CD4-positive, alpha-beta T cell (primary cell): ENCODE measurements at regions not wholly inside any gene's neighbourhood (a gene's known extent, or its start where the extent isn't known, plus 50 kb on each side); places are given as distances from the start of the nearest gene placed in this dataset.

Experiments used
- ATAC-seq: fragments of 200-7000 bp; cut with Tn5 transposase; one replicate; pipeline ENCODE4 v1.10.0; 2022; ENCODE audit warnings: mild to moderate bottlenecking; ENCODE audit not compliant: poor library complexity
- CTCF ChIA-PET: fragments of 350-600 bp; sonication (Branson Sonifier 250); formaldehyde crosslinking; loops from one replicate; lab custom pipeline; 2021; ENCODE audit warnings: antibody characterized with exemption, inconsistent platforms; lab: Charles Lee
- POLR2A ChIA-PET: fragments of 350-600 bp; sonication (Branson Sonifier 250); formaldehyde crosslinking; loops from one replicate; lab custom pipeline; 2021; ENCODE audit warnings: antibody characterized with exemption, inconsistent platforms; lab: Charles Lee
- DNase-seq, 14 experiments: peaks; one replicate each; pipeline ENCODE4 v3.0.0-alpha.2; 2013 to 2020; ENCODE audit warnings: mixed read lengths in 2 of 14
- H3K27ac ChIP-seq, 2 donors: one replicate each; pipeline versions ENCODE4 v1.5.1 to v1.7.0; 2013; ENCODE audit warnings: low read length in 2 of 2, low read depth in 1 of 2, mild to moderate bottlenecking in 1 of 2
- H3K27me3 ChIP-seq, 2 experiments: 1 replicate in 1 of 2; 2 replicates in 1 of 2; pipeline versions ENCODE4 v1.6.1 to v1.7.0; 2013; ENCODE audit warnings: low read length in 2 of 2, control low read depth in 1 of 2, mild to moderate bottlenecking in 1 of 2, moderate library complexity in 1 of 2; ENCODE audit not compliant: insufficient read depth in 2 of 2, control insufficient read depth in 1 of 2
- H3K36me3 ChIP-seq: one replicate; pipeline ENCODE4 v1.6.1; 2013; ENCODE audit warnings: low read length, control low read depth; ENCODE audit not compliant: insufficient read depth
- H3K4me1 ChIP-seq: one replicate; pipeline ENCODE4 v1.6.1; 2013; ENCODE audit warnings: low read length, control low read depth; ENCODE audit not compliant: insufficient read depth
- H3K4me3 ChIP-seq: one replicate; pipeline ENCODE4 v1.5.1; 2013; ENCODE audit warnings: mild to moderate bottlenecking, low read length, moderate library complexity
- H3K9me3 ChIP-seq, 2 experiments: 1 replicate in 1 of 2; 2 replicates in 1 of 2; pipeline versions ENCODE4 v1.6.1 to v1.7.0; 2013; ENCODE audit warnings: low read length in 2 of 2, mild to moderate bottlenecking in 2 of 2, control low read depth in 1 of 2, moderate library complexity in 1 of 2; ENCODE audit not compliant: control insufficient read depth in 1 of 2, insufficient read depth in 1 of 2
- H3K27ac Mint-ChIP-seq: one replicate; pipeline ENCODE4 v1.8.0; 2020; ENCODE audit warnings: mixed read lengths
- H3K27me3 Mint-ChIP-seq: one replicate; pipeline ENCODE4 v1.8.0; 2021; ENCODE audit warnings: mixed read lengths
- H3K36me3 Mint-ChIP-seq: one replicate; pipeline ENCODE4 v1.8.0; 2021; ENCODE audit warnings: low read depth, mixed read lengths
- H3K4me1 Mint-ChIP-seq: one replicate; pipeline ENCODE4 v1.8.0; 2021; ENCODE audit warnings: low read depth, mixed read lengths
- H3K4me3 Mint-ChIP-seq: one replicate; pipeline ENCODE4 v1.8.0; 2020; ENCODE audit warnings: mild to moderate bottlenecking, mixed read lengths
- H3K9me3 Mint-ChIP-seq: one replicate; pipeline ENCODE4 v1.8.0; 2020; ENCODE audit warnings: mixed read lengths
- CTCF ChIP-seq: fragments of 200-600 bp; IDR thresholded peaks from one replicate; pipeline ENCODE4 v1.8.0; 2022; ENCODE audit warnings: antibody characterized with exemption, mild to moderate bottlenecking
- intact Hi-C, 2 experiments: fragments of 100-400 bp; cut with DNase I in 1 of 2; cut with micrococcal nuclease in 1 of 2; formaldehyde crosslinking; loops; one replicate each; pipeline versions ENCODE4 v1.15.1 to v1.9.0; 2023 to 2025; cut with DNase I, micrococcal nuclease

GRCh38 chr5:89996890-89997289 lies 412.7 kb downstream of the CETN3 start:
- no peak overlapping the region for H3K4me3 Mint-ChIP-seq
- intact Hi-C loops = no loop called here
- ATAC-seq = no peak

GRCh38 chr5:89996335-89996734 lies 413.2 kb downstream of the CETN3 start:
- Histone ChIP-seq H3K4me1 (no peaks in the 10 kb centered on the region), H3K27ac (no peak overlapping the region), H3K9me3 (no peaks in the 10 kb centered on the region), H3K36me3 (no peaks in the 10 kb centered on the region), H3K4me3 (no peak overlapping the region), H3K27me3 (no peaks in the 10 kb centered on the region)
- POLR2A ChIA-PET = no interaction called here
- DNase-seq (no peak), ATAC-seq (no peak)
- CTCF ChIA-PET = no interaction called here
- Mint-ChIP-seq H3K4me1 (no peaks in the 10 kb centered on the region), H3K36me3 (no peaks in the 10 kb centered on the region), H3K27me3 (no peaks in the 10 kb centered on the region), H3K9me3 (peaks cover 7% of the 10 kb centered on the region), H3K4me3 (no peak overlapping the region), H3K27ac (no peak overlapping the region)
- no peak for TF ChIP-seq CTCF
- intact Hi-C loops = no loop called here

More at GRCh38 chr5:89996890-89997289, 412.7 kb downstream of the CETN3 start:
- Mint-ChIP-seq H3K36me3 (no peaks in the 10 kb centered on the region), H3K4me1 (no peaks in the 10 kb centered on the region), H3K27ac (no peak overlapping the region), H3K9me3 (peaks cover 9% of the 10 kb centered on the region), H3K27me3 (no peaks in the 10 kb centered on the region)
- TF ChIP-seq CTCF = no peak
- H3K27ac ChIP-seq = no peak overlapping the region
- ChIA-PET POLR2A (no interaction called here), CTCF (no interaction called here)
- H3K4me1 ChIP-seq = no peaks in the 10 kb centered on the region
- H3K9me3 ChIP-seq = no peaks in the 10 kb centered on the region
- no peaks in the 10 kb centered on the region for H3K27me3 ChIP-seq
- no peaks in the 10 kb centered on the region for H3K36me3 ChIP-seq
- DNase-seq = no peak
- H3K4me3 ChIP-seq = no peak overlapping the region

GRCh38 chr5:89994266-89994665 lies 415.3 kb downstream of the CETN3 start:
- H3K9me3 ChIP-seq = no peaks in the 10 kb centered on the region
- CTCF ChIA-PET = no interaction called here
- ATAC-seq (no peak), DNase-seq (no peak)
- H3K4me3 Mint-ChIP-seq = no peak overlapping the region
- no peaks in the 10 kb centered on the region for H3K27me3 Mint-ChIP-seq
- no peak overlapping the region for H3K27ac ChIP-seq
- H3K9me3 Mint-ChIP-seq = peaks cover 10% of the 10 kb centered on the region
- POLR2A ChIA-PET = no interaction called here
- TF ChIP-seq CTCF = no peak
- H3K4me1 Mint-ChIP-seq = no peaks in the 10 kb centered on the region
- no peak overlapping the region for H3K4me3 ChIP-seq
- H3K4me1 ChIP-seq = no peaks in the 10 kb centered on the region
- H3K27me3 ChIP-seq = no peaks in the 10 kb centered on the region
- H3K36me3 Mint-ChIP-seq = no peaks in the 10 kb centered on the region
- intact Hi-C loops = no loop called here
- no peak overlapping the region for H3K27ac Mint-ChIP-seq
- H3K36me3 ChIP-seq = no peaks in the 10 kb centered on the region
